ENCODE measurements at regions not wholly inside any gene's neighbourhood (a gene's known extent, or its start where the extent isn't known, plus 50 kb on each side); places are given as distances from the start of the nearest gene placed in this dataset.

DNA sequence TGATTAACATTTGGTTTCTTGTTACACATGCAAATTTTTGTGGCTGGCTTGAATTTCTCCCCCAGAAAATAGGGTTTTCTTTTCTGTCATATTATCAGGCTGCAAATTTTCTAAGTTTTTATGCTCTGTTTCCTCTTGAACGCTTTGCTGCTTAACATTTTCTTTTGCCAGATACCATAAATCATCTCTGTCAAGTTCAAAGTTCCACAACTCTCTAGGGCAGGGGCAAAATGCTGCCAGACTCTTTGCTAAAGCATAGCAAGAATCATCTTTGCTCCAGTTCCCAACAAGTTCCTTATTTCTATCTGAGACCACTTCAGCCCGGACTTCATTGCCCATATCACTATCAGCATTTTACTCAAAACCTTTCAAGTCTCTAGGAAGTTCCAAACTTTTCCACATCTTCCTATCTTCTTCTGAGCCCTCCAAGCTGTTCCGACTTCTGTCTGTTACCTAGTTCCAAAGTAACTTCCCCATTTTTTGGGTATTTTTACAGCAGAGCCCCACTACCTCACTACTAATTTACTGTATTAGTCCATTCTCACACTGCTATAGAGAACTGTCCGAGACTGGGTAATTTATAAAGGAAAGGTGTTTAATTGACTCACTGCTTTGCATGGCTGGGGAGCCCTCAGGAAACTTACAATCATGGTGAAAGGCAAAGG is 486.9 kb upstream of the NCAM2 start:
- no peak for DNase-seq (ENCODE audit: low read depth)

DNA sequence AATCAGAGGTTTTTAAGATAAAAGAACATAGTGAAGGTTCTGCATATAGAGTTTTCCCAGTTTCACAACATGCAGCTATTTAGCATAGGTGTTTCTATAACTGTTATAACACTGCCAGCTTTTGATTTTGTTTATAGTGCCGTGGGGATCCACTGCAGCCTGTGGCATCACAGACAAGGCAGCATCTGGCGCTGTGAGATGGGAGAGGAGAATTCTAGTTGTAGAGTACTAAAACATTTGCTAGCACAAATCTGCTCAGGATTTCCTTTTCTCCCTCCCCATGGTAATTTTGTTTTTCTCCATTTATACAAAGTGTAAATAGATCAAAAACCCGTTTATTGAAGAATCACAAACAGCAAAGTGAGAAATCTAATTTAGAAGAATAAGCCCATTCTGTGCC is 482.8 kb upstream of the NCAM2 start:
- no peak for DNase-seq (ENCODE audit: low read depth)

DNA sequence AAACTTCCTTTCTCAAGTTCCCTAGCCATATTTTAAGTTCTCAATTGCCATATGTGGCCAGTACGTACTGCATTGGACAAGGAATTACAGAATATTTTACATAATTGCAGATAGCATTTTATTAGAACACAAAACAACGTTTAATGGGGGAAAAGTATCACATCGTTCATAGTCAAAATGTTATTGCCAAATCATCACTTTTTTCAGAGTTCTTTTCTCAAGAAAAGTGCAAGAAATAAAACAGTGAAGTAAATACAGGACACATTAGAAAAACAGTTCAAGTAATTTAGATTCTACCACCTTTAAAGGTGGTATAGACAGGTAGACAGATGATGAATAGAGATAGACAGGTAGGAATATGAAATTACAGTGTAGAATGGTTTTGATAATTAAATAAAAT is 479.1 kb upstream of the NCAM2 start:
- DNase-seq (ENCODE audit: low read depth) = no peak

DNA sequence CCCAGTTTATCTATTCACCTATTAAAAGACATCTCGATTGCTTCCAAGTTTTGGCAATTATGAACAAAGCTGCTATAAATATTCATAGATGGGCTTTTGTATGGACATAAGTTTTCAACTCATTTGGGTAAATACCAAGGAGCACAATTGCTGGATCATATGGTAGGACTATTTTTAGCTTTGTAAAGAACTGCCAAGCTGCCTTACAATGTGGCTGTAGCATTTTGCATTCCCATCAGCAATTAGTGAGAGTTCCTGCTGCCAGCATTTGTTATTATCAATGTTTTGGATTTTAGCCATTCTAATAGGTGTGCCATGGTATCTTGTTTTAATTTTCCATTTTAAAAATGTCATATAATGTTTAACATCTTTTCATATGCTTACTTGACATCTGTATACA is 475.6 kb upstream of the NCAM2 start:
- no peak for DNase-seq (ENCODE audit: low read depth)

DNA sequence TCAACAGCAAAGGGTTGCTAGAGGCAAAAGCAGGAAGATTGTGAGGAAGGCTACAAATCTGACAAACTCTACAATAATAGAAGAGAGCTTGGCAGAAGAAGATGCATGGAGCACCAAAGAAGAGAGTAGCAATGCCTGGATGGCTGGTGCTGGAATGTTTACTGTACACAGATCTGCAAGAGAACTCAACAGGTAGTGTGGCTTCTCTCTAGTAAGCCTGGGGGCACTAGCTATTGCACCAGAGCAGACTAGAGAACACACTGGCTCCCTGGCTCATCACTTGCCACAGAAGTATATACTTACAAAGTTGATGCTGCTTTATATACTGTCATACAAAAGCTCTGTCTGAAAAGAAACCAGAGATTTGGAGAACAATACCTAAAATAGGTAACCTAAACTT is 475.0 kb upstream of the NCAM2 start:
- DNase-seq (ENCODE audit: low read depth) = no peak

DNA sequence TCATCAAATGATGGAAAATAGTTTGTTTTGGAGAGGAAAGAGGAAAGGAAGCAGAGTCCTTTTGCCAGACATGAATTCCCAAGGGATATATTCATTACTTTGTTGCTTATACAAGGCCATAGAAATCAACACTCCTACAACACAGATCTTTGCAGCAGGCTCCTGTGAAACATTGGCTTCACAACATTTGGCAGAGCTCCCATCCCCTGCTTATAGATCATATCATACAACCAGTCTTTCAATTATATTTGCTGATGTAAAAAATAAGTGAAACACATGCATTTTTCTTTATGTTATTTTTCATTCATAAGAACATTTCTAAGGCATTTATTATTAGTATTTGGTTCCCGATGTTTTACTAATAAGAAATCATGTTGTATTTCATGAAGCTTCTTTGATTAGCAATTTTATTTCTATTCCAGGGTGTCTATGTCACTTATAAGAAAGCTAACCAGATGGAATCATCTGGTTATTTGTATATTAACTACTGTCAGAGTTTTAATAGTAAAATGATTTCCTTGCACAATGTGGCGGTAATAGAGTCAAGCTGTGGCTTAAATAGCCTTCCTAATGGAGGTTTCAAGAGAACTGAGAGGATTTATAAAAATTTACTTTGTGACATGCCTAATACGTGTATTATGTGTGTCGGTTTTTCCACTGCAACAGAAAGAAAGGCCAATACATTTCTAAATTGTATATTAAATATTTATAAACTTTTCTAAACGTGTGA is 470.3 kb upstream of the NCAM2 start:
- no peak for DNase-seq (ENCODE audit: low read depth)

DNA sequence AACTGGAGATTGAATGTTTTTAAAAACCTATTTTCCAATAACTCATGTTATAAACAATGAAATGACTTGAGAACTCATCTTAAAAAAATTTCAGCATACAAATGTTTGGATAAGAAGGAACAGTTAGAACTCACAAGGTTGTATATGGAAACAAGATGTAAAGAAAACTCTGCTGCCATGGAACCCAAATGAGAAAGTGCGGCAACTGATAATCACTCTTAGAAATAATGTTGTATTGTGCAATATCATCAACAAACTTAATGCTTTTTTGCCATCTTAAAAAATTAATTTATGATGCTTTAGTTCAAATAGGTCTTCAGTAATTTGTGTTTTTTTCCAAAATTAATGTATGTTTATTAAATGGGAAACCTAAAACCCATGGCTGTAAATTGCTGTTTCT is 461.1 kb upstream of the NCAM2 start:
- DNase-seq (ENCODE audit: low read depth) = no peak

DNA sequence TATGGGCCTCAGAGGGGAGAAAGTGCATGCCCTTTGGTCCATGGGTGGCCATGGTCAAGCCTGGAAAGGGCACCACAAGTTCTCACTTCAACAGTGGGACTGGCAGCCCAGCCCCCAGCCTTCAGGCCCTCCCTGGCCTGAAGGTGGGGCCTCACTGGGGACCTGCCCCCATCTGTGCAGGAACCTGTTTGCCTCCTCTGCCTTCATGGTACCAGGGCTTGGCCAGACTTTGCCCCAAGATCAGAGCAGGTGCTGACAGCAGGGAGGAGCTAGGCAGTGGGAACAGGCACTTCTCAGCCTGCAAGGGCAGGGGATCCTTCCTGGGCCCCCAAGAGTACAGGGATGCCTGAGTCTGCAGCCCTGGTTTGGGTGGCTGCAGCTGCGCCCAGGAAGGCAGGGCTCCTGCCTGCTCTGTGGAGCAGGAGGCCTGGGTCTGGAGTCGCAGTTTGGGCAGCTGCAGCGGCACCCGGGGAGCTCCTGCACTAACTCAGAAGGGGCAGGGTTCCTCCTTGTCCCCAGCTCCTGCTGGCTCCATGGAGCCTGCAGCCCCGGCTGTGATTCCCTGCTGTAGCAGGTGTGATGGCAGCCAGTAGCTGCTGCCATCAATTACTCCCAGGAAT is 460.1 kb upstream of the NCAM2 start:
- DNase-seq (ENCODE audit: low read depth) = no peak

DNA sequence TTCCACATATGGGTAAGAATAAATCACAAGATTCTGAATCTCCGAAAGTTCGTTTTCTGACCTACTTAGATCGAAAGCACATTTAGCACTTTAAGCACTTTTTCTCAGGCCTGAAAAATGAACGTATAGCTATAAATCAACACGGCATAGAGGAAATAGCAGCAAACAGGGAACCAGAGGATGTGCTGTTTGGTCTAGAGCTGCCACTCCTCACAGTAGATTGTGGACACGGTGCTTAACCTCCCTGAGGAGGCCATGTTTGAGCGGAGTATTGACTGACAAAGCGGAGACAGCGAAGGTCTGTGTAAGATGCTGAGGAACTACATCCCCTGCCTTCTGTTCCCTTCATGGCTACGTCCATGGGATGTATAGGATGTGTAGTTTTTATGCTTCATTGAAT is 452.8 kb upstream of the NCAM2 start:
- DNase-seq (ENCODE audit: low read depth) = no peak

DNA sequence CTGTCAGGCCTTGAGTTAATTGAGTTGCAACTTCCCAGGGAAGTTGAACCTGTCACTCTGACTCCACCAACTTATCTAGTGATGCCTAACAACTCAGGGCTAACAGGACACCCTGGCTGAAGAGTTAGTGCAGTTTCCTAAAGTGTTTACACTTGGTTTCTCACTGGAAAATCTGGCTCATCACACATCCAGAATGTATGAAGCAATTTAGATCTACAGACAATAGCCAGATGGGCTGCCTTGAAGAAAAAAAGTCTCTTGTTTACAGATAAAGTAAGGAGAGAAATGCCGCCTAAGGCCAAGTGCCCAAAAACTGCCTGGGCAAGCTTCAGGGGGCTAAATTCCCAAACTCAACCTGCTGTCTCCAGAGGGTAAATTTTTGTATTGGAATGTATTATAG is 446.3 kb upstream of the NCAM2 start:
- no peak for DNase-seq (ENCODE audit: low read depth)

DNA sequence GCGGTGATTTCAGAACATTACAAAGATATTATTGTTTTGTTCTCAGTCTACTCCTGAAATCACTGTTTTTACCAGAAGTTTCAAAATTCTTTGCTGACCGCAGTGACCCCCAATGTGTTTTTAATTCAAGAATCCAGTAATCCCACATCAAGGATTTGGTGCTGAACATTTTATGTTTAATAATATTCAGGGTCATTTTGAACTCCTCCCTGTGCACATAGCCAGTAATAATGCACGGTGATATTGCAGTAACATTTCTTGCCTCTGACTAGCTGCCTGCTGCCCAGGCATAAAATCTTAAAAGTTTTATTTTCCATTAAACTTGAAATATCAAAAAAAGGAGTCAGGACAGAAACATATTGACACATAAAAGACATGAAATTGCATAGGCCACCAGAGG is 443.4 kb upstream of the NCAM2 start:
- DNase-seq (ENCODE audit: low read depth) = no peak

DNA sequence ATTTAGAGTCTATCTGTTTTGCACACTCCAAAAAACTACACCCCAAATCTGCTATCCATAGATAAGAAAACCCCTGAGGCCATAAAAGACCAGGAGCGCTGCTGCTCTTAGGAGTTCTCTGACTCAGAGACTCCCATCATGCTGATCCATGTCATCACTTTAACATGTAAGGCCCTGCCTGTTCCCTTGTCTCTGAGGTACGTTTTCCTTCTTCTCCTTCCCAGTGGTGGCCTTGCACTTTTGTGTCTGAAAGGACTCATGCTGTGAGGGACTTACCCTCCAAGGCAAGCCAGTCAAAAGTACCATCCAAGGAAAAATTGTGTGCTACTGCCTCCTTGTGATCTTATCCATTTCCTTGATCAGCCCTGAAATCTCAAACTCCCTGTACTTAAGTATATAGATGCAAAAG is 427.4 kb upstream of the NCAM2 start:
- DNase-seq (ENCODE audit: low read depth) = no peak

DNA sequence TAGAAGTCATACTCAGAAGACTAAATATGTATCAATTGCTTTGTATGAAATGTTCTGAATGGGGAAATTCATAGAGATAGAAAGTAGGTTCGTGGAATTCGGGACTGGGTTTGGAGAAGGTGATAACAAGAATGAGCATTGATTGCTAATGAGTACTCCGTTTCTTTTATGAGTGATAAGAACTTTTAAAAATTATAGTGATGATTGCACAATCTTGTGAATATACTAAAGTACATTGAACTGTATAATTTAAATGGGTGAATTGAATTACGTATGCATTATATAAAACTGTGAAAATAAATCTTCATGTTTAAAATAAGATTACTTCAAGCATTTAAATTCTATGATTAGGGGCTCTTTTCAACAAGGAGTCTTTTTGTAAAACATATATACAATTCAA is 425.6 kb upstream of the NCAM2 start:
- no peak for DNase-seq (ENCODE audit: low read depth)

DNA sequence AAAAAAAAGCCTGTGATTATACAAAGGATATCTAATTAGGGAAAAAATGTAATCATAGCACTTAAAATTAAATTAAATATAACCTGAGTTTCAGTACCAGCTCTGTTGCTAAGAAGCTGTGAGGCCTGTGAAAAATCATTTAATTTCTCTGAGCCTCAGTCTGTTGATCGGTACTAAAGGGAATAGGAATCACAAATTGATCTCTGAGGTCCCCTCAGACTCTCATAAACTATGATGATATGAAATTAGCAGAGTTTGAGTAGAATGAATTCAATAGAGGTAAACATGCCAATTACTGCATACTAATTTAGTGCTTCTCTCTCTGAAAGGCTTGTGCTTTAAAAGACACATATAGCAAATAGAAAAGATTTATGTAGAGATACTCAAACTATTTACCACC is 416.8 kb upstream of the NCAM2 start:
- DNase-seq (ENCODE audit: low read depth) = no peak

DNA sequence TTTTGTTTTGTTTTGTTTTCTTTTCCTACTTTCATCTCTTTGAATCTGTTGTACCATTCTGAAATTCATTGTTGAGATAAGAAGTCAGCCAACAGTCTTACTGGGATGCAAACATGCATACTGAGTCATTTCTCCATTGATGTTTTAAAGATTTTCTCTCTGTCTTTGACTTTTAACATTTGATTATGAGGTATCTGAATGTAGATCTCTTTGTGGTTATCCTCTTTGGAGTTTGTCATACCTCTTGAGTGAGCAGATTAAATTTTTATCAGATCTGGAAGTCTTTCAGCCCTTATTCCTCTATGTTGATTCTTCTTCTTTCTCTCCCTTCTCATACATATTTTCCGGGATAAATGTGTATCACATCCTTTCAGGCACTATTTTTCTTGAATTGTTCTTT is 406.9 kb upstream of the NCAM2 start:
- DNase-seq (ENCODE audit: low read depth) = no peak

DNA sequence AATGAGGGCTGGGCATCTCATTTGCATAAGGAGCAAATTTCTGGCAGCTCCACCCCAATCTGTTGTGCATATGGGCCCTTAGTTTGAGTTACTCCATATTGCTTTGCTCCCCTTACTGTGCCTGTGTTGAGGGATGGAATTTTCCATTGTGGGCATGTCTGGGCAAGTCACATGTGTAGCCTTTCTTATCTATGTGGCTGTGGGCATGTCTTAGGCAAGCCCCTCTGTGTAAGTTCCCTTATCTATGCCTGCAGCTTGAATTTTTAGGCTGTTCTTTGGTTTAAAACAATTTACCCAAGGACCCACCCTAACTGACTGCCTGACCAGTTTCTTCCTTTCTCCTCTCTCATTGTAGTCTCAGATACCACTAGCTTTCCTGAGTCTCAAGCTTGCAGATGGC is 405.7 kb upstream of the NCAM2 start:
- no peak for DNase-seq (ENCODE audit: low read depth)

DNA sequence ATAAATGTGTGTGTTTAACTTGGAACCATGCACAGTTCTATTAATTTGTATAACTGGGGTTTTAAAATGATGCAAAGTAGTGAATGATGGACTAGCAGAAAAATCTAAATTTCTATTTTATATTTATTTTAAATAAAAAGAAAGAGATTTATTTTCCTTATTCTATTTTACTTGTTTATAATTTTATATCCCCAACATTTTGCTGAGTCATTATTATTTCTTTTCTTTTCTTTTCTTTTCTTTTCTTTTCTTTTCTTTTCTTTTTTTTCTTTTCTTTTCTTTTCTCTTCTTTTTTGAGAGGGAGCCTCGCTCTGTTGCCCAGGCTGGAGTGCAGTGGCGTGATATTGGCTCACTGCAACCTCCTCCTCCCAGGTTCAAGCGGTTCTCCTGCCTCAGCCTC is 395.0 kb upstream of the NCAM2 start:
- DNase-seq (ENCODE audit: low read depth) = no peak

DNA sequence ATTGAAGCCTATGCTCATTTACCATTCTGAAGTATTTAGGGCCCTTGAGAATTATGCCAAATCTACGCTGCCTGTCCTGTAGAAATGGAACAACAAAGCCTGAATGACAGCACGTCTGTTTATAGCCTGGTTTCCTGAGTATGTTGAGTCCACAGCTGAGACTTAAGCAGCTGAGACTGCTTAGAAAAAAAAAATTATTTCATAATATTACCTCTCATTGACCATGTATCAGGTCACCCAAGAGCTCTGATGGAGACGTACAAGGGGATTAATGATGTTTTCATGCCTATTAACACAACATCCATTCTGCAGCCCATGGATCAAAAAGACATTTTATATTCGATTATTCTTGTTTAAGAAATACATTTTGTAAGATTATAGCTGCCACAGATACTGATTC is 387.2 kb upstream of the NCAM2 start:
- DNase-seq (ENCODE audit: low read depth) = no peak

DNA sequence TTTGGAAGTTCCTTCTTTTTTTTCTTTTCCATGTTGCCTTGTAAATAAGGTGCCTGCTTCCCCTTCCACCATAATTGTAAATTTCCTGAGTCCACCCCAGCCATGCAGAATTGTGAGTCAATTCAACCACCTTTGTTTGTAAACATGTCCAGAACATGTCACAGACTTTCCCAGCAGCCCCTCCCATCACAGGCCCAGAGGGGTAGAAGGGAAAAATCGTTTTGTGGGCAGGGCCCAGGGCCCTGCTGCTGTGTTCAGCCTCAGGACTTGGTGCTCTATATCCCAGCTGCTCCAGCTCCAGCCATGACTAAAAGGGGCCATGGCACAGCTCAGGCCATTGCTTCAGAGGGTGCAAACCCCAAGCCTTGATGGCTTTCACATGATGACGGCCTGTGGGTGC is 384.6 kb upstream of the NCAM2 start:
- DNase-seq (ENCODE audit: low read depth) = no peak

DNA sequence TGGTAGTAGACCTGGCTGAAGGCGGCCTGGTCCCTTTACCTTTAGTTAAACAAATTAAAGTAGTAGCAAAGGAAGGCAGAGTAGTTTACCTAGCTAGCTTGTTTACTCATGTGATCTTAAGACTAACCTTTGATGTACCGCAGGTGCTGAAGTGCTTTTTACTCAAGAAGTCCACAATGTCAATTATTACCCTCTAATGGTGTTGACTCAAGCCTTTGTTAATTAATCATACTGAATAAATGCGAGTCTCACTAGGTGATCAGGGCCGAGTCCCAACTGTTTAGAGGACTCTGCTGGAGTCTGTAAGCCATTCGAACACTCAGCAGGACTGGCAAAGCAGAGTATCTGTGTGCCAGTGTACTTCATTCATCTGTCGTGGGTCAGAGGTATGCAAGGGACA is 381.1 kb upstream of the NCAM2 start:
- no peak for DNase-seq (ENCODE audit: low read depth)

DNA sequence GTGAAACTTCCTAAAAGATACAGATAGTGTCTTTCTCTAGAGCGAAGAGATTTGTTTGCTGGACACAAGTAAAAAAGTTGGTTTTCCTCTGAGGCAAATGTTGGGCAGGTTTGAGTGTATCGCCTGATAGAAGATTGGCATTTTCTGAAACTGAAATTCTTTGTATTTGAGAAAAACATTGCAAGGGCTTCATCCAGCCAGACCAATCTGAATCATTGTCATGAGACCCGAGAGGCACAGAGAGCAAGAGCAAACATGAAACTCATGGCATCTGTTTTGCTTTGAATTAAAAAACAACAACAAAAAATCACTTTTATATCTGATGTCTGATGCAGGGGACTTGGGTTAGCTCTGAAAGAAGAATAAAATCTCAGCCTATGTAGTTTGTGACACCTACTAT is 379.3 kb upstream of the NCAM2 start:
- no peak for DNase-seq (ENCODE audit: low read depth)

DNA sequence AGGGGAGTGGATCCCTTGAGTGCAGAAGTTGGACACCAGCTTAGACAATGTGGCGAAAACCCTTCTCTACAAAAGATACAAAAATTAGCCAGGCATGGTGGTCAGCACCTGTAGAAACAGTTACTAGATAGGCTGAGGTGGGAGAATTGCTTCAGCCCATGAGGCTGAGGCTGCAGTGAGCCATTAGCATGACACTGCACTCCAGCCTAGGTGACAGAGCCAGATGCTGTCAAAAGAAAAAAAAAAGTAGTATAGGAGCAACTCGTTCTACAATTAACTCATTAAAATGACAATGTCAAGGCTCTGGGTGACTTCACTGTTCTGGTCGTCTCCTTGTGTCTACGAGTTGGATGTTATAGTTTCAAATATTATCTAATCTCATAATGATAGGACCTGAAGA is 370.6 kb upstream of the NCAM2 start:
- no peak for DNase-seq (ENCODE audit: low read depth)

DNA sequence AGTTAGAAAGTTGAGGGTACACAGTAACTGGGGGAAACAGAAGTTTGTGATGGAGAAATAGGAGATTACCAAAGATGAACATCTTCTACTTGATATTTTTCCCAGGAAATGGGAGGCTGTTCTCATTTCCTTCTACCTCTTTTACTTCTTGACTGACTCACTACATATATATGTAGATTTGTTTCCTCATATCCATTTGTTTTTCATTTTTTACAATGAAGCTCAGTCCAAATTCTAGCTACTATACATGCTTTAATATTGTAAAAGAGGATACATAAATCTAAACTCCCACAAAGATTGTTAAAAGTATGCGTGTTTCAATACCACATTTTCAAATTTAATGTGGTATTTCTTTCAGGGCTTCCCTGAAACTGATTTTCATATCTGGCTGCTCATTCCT is 366.6 kb upstream of the NCAM2 start:
- DNase-seq (ENCODE audit: low read depth) = no peak

Data from LHCN-M2 (cell line).